H1 (cell line): ENCODE measurements at regions not wholly inside any gene's neighbourhood (a gene's known extent, or its start where the extent isn't known, plus 50 kb on each side); places are given as distances from the start of the nearest gene placed in this dataset.
A peak's percentile ranks its signal among the peaks of the same experiment; 100 is the strongest.

Experiments
- CTCF ChIA-PET: fragments of 300-600 bp; sonication (Branson Sonifier 250); formaldehyde crosslinking; loops from one replicate; lab custom pipeline; 2021; ENCODE audit not compliant: partially characterized antibody; lab: Charles Lee
- POLR2A ChIA-PET: fragments of 300-600 bp; sonication (Branson Sonifier 250); formaldehyde crosslinking; loops from one replicate; lab custom pipeline; 2021; ENCODE audit warnings: inconsistent platforms; ENCODE audit not compliant: partially characterized antibody; lab: Charles Lee
- DNase-seq, 2 experiments: peaks; one replicate each; pipeline versions ENCODE4 v3.0.0 to v3.0.0-alpha.2; 2010 to 2022; ENCODE audit warnings: low spot score in 2 of 2, low read depth in 1 of 2, mixed read lengths in 1 of 2
- FAIRE-seq: peaks from 2 replicates; lab custom pipeline; 2011; peaks lifted over from hg19 to GRCh38; lab: Jason Lieb, UNC
- H2AFZ ChIP-seq: 2 replicates; pipeline ENCODE4 v1.8.1; 2012; ENCODE audit warnings: low read length, inconsistent platforms
- H2AK5ac ChIP-seq: 2 replicates; pipeline ENCODE4 v1.6.1; 2013; ENCODE audit warnings: low read depth, low read length
- H2BK120ac ChIP-seq: replicated peaks from 2 replicates; pipeline ENCODE3; 2013; ENCODE audit warnings: low read depth, low read length, inconsistent platforms
- H2BK12ac ChIP-seq: 2 replicates; pipeline ENCODE4 v1.6.1; 2013; ENCODE audit warnings: low read depth, low read length
- H2BK15ac ChIP-seq: 2 replicates; pipeline ENCODE4 v1.6.1; 2013; ENCODE audit warnings: low read length
- H2BK20ac ChIP-seq: 2 replicates; pipeline ENCODE4 v1.6.1; 2013; ENCODE audit warnings: low read length
- H2BK5ac ChIP-seq: 2 replicates; pipeline ENCODE4 v1.6.1; 2013; ENCODE audit warnings: low read depth, low read length
- H3K14ac ChIP-seq: 2 replicates; pipeline ENCODE4 v1.6.1; 2013; ENCODE audit warnings: inconsistent platforms; ENCODE audit not compliant: insufficient read length
- H3K18ac ChIP-seq: 2 replicates; pipeline ENCODE4 v1.6.1; 2013; ENCODE audit warnings: low read length; ENCODE audit errors: extremely low read depth
- H3K23ac ChIP-seq: 2 replicates; pipeline ENCODE4 v1.6.1; 2013; ENCODE audit warnings: inconsistent platforms; ENCODE audit not compliant: insufficient read length
- H3K23me2 ChIP-seq: 2 replicates; pipeline ENCODE4 v1.6.1; 2013; ENCODE audit warnings: low read depth, low read length
- H3K27ac ChIP-seq: 2 replicates; pipeline ENCODE4 v1.6.1; 2011; ENCODE audit warnings: low read depth, low read length, inconsistent platforms
- H3K27me3 ChIP-seq, 4 experiments: replicated peaks in 1 of 4; 1 replicate in 1 of 4; 2 replicates in 3 of 4; pipeline versions ENCODE4 v1.6.1 to v1.8.1; 2011 to 2013; ENCODE audit warnings: low read length in 3 of 4, mild to moderate bottlenecking in 3 of 4, inconsistent platforms in 2 of 4, mixed read lengths in 2 of 4, moderate library complexity in 1 of 4; ENCODE audit not compliant: control insufficient read depth in 3 of 4, insufficient read depth in 3 of 4; ENCODE audit errors: extremely low read depth in 1 of 4
- H3K36me3 ChIP-seq, 4 experiments: 2 replicates each; pipeline versions ENCODE4 v1.6.1 to v1.8.1; 2011 to 2013; ENCODE audit warnings: mild to moderate bottlenecking in 4 of 4, low read length in 3 of 4, moderate library complexity in 2 of 4, control low read depth in 1 of 4, inconsistent platforms in 1 of 4; ENCODE audit not compliant: insufficient read depth in 4 of 4, control insufficient read depth in 2 of 4
- H3K4ac ChIP-seq: replicated peaks from 2 replicates; pipeline ENCODE3; 2013; ENCODE audit warnings: low read length, low read depth, mixed read lengths, inconsistent platforms; ENCODE audit not compliant: insufficient read length
- H3K4me1 ChIP-seq, 4 experiments: replicated peaks in 1 of 4; 1 replicate in 1 of 4; 2 replicates in 3 of 4; pipeline versions ENCODE4 v1.6.1 to v1.8.1; 2011 to 2013; ENCODE audit warnings: low read length in 3 of 4, inconsistent platforms in 2 of 4, mixed read lengths in 1 of 4; ENCODE audit not compliant: insufficient read depth in 4 of 4, control insufficient read depth in 3 of 4
- H3K4me2 ChIP-seq, 2 experiments: 2 replicates each; pipeline versions ENCODE4 v1.6.1 to v1.8.1; 2011 to 2013; ENCODE audit warnings: low read depth in 2 of 2, low read length in 2 of 2, control low read depth in 1 of 2, inconsistent platforms in 1 of 2, mild to moderate bottlenecking in 1 of 2; ENCODE audit not compliant: insufficient read depth in 1 of 2
- H3K4me3 ChIP-seq, 4 experiments: fragments of 200-600, 300-600 bp in 1 of 4; sonication (generic), shearing (Covaris generic), sonication (Bioruptor Twin) in 1 of 4; 2 replicates each; pipeline versions ENCODE4 v1.5.1 to v1.8.1; 2011 to 2016; ENCODE audit warnings: low read length in 4 of 4, low read depth in 3 of 4, control low read depth in 2 of 4, inconsistent platforms in 2 of 4, mild to moderate bottlenecking in 2 of 4, mixed read lengths in 1 of 4, moderate library complexity in 1 of 4; ENCODE audit not compliant: insufficient read depth in 2 of 4; ENCODE audit errors: extremely low read depth in 1 of 4
- H3K56ac ChIP-seq: replicated peaks from 2 replicates; pipeline ENCODE3; 2013; ENCODE audit warnings: low read depth, mild to moderate bottlenecking, mixed read lengths, low read length, inconsistent platforms; ENCODE audit not compliant: insufficient read length
- H3K79me1 ChIP-seq: 2 replicates; pipeline ENCODE4 v1.6.1; 2013; ENCODE audit warnings: low read depth, low read length, control low read depth
- H3K79me2 ChIP-seq, 2 experiments: 2 replicates each; pipeline versions ENCODE4 v1.6.1 to v1.8.1; 2012 to 2013; ENCODE audit warnings: low read length in 2 of 2, mild to moderate bottlenecking in 2 of 2, inconsistent platforms in 1 of 2; ENCODE audit not compliant: insufficient read depth in 2 of 2, control insufficient read depth in 1 of 2
- H3K9ac ChIP-seq, 4 experiments: replicated peaks in 1 of 4; 1 replicate in 1 of 4; 2 replicates in 3 of 4; pipeline versions ENCODE4 v1.6.1 to v1.8.1; 2011 to 2013; ENCODE audit warnings: low read depth in 3 of 4, low read length in 3 of 4, control low read depth in 2 of 4, mild to moderate bottlenecking in 2 of 4, moderate library complexity in 2 of 4, inconsistent platforms in 1 of 4; ENCODE audit errors: extremely low read depth in 1 of 4
- H3K9me3 ChIP-seq, 2 experiments: 2 replicates each; pipeline versions ENCODE4 v1.6.1 to v1.8.1; 2012 to 2013; ENCODE audit warnings: mild to moderate bottlenecking in 2 of 2, moderate library complexity in 2 of 2, control low read depth in 1 of 2, inconsistent platforms in 1 of 2, low read depth in 1 of 2, low read length in 1 of 2, mixed read lengths in 1 of 2; ENCODE audit not compliant: insufficient read depth in 2 of 2
- H4K20me1 ChIP-seq, 2 experiments: replicated peaks in 1 of 2; 2 replicates each; pipeline versions ENCODE3 to v1.8.1; 2011 to 2013; ENCODE audit warnings: inconsistent platforms in 2 of 2, low read length in 2 of 2, mild to moderate bottlenecking in 1 of 2; ENCODE audit not compliant: insufficient read depth in 2 of 2, control insufficient read depth in 1 of 2
- H4K5ac ChIP-seq: 2 replicates; pipeline ENCODE4 v1.6.1; 2013; ENCODE audit warnings: low read length, low read depth, mixed read lengths, inconsistent platforms; ENCODE audit not compliant: insufficient read length
- H4K8ac ChIP-seq: 2 replicates; pipeline ENCODE4 v1.8.0; 2013; ENCODE audit warnings: mild to moderate bottlenecking, moderate library complexity, low read length, inconsistent platforms; ENCODE audit not compliant: insufficient read depth; ENCODE audit errors: extremely low read depth
- H4K91ac ChIP-seq: replicated peaks from 2 replicates; pipeline ENCODE3; 2013; ENCODE audit warnings: low read length, mixed read lengths, inconsistent platforms; ENCODE audit not compliant: insufficient read length
- CHD1 ChIP-seq: IDR thresholded peaks from 2 replicates; pipeline ENCODE4 v1.6.1; 2012; ENCODE audit warnings: low read depth, low read length, improper control_type of control experiment
- FOSL1 ChIP-seq: IDR thresholded peaks from 2 replicates; pipeline ENCODE4 v1.6.1; 2011; ENCODE audit warnings: mild to moderate bottlenecking, low read depth, low read length, moderate library complexity; ENCODE audit not compliant: insufficient read depth
- GTF2F1 ChIP-seq: IDR thresholded peaks from 2 replicates; pipeline ENCODE4 v1.6.1; 2012; ENCODE audit warnings: low read depth, low read length, improper control_type of control experiment, borderline replicate concordance
- KDM1A ChIP-seq: fragments of 200-600, 300-600 bp; sonication (generic); IDR thresholded peaks from 2 replicates; pipeline ENCODE4 v1.7.1; 2016; ENCODE audit warnings: mild to moderate bottlenecking, low read length, borderline replicate concordance
- MAFK ChIP-seq: IDR thresholded peaks from 2 replicates; pipeline ENCODE4 v1.6.1; 2012; ENCODE audit warnings: low read depth, mild to moderate bottlenecking, improper control_type of control experiment, low read length
- RAD21 ChIP-seq, 2 experiments: IDR thresholded peaks in 1 of 2; conservative IDR thresholded peaks in 1 of 2; 2 replicates each; pipeline ENCODE4 v1.6.1; 2011; ENCODE audit warnings: low read depth in 2 of 2, low read length in 2 of 2, improper control_type of control experiment in 1 of 2, inconsistent platforms in 1 of 2, mild to moderate bottlenecking in 1 of 2, moderate library complexity in 1 of 2
- RBBP5 ChIP-seq: IDR thresholded peaks from 2 replicates; pipeline ENCODE4 v1.7.1; 2012; ENCODE audit warnings: low read depth, mild to moderate bottlenecking, inconsistent platforms, low read length, moderate library complexity, borderline replicate concordance
- RFX5 ChIP-seq: IDR thresholded peaks from 2 replicates; pipeline ENCODE4 v1.6.1; 2011; ENCODE audit warnings: low read depth, low read length, improper control_type of control experiment, borderline replicate concordance
- SIRT6 ChIP-seq: IDR thresholded peaks from one replicate; pipeline ENCODE4 v1.7.1; 2012; ENCODE audit warnings: low read length, inconsistent platforms
- TAF7 ChIP-seq: optimal IDR thresholded peaks from 2 replicates; pipeline ENCODE3; 2011; ENCODE audit warnings: low read depth, mild to moderate bottlenecking, inconsistent platforms, low read length, moderate library complexity, borderline replicate concordance
- YY1 ChIP-seq: IDR thresholded peaks from 2 replicates; pipeline ENCODE4 v1.6.1; 2011; ENCODE audit warnings: low read depth, mild to moderate bottlenecking, low read length
- WGBS, 2 experiments: shearing (Covaris generic) in 1 of 2; methylation state at CpG; one replicate each; pipeline versions ENCODE4 v1.1.6 to v1.1.7; 2013 to 2015; ENCODE audit warnings: low lambda C conversion rate in 2 of 2, mixed read lengths in 2 of 2, inconsistent platforms in 1 of 2, low coverage in 1 of 2, missing lambda C conversion rate in 1 of 2; ENCODE audit not compliant: insufficient replicate concordance in 2 of 2, insufficient coverage in 1 of 2, insufficient read length in 1 of 2; ENCODE audit errors: extremely low coverage in 1 of 2, missing lambda C conversion rate in 1 of 2; 5-methylcytosine and 5-hydroxymethylcytosine counted together

GRCh38 chr10:29709484-29710002 lies 74.8 kb upstream of the SVIL start:
- no peak overlapping the region for H2AFZ ChIP-seq
- no peaks in the 10 kb centered on the region; a peak in 1 of 4 replicates for H3K79me2 ChIP-seq
- no peak overlapping the region for H3K56ac ChIP-seq
- peak overlapping the region; percentile 6; the same call in 1 of the 2 replicates for H4K8ac ChIP-seq
- H3K4me2 ChIP-seq = no peak overlapping the region
- H3K23me2 ChIP-seq = no peaks in the 10 kb centered on the region
- ChIA-PET POLR2A (interaction anchor here (0.7 kb wide), 1 partner anchor 10 kb away, joined by 3 read pairs; no protein-coding TSS in a partner anchor), CTCF (interaction anchor here (0.6 to 1.3 kb wide), 6 partner anchors 8 to 118 kb away, joined by 3 to 4 read pairs (median 4); no protein-coding TSS in a partner anchor)
- no peaks in the 10 kb centered on the region for H3K9me3 ChIP-seq
- peaks cover 0 to 8% (median 6%) of the 10 kb centered on the region in 4 experiments; a peak in 3 of 7 replicates for H3K4me1 ChIP-seq
- H2AK5ac ChIP-seq = no peak overlapping the region; the same call in 1 of the 2 replicates
- H2BK20ac ChIP-seq = no peak overlapping the region
- WGBS, 2 experiments = 82% methylated on average over 13 of the region's 13 CpGs; no CpG with 5 or more reads in 1 of the 2 experiments
- no peak overlapping the region for H3K4ac ChIP-seq
- no peak overlapping the region for H2BK5ac ChIP-seq
- no peak overlapping the region for H3K14ac ChIP-seq
- no peak overlapping the region for H3K27ac ChIP-seq
- no peak overlapping the region for H4K91ac ChIP-seq
- TF ChIP-seq SIRT6 (no peak), CHD1 (no peak), RAD21 (IDR thresholded peaks at IDR 0.05 in 1 of 2, conservative IDR thresholded peaks at IDR 0.05 in 1 of 2; ENCODE audit: low read depth in 2 of 2, low read length in 2 of 2) (no peak), YY1 (no peak), RFX5 (no peak), KDM1A (no peak), TAF7 (no peak), MAFK (no peak), GTF2F1 (no peak), FOSL1 (no peak), RBBP5 (no peak)
- H3K4me3 ChIP-seq = no peak overlapping the region
- no peak overlapping the region; a peak in 1 of 7 replicates for H3K9ac ChIP-seq
- no peak overlapping the region for H2BK120ac ChIP-seq
- FAIRE-seq (no peak), DNase-seq (no peak)
- no peak overlapping the region for H2BK12ac ChIP-seq
- no peak overlapping the region for H3K23ac ChIP-seq
- H3K18ac ChIP-seq = peak overlapping the region; percentile 60; the same call in 1 of the 2 replicates
- H2BK15ac ChIP-seq = peak overlapping the region; percentile 63; the same call in 1 of the 2 replicates
- no peaks in the 10 kb centered on the region; the same call in 1 of the 2 replicates for H3K79me1 ChIP-seq
- no peaks in the 10 kb centered on the region for H3K27me3 ChIP-seq
- no peaks in the 10 kb centered on the region for H3K36me3 ChIP-seq
- no peak overlapping the region for H4K5ac ChIP-seq
- no peaks in the 10 kb centered on the region for H4K20me1 ChIP-seq
